Thyroid gland (tissue), 4 donors: ENCODE measurements at regions not wholly inside any gene's neighbourhood (a gene's known extent, or its start where the extent isn't known, plus 50 kb on each side); places are given as distances from the start of the nearest gene placed in this dataset.

Source experiments
- DNase-seq, 2 donors: peaks; one replicate each; pipeline ENCODE4 v3.0.0-alpha.2; 2019
- H3K27ac ChIP-seq, 3 donors: fragments of 200-600 bp; sonication (generic); 1 replicate in 2 of 3; 2 replicates in 1 of 3; pipeline ENCODE4 v1.5.1; 2016 to 2019; ENCODE audit warnings: mild to moderate bottlenecking in 1 of 3, moderate library complexity in 1 of 3
- H3K27me3 ChIP-seq: fragments of 200-600 bp; sonication (generic); one replicate; pipeline ENCODE4 v1.5.1; 2019
- H3K36me3 ChIP-seq, 2 donors: fragments of 200-600 bp; sonication (generic); one replicate each; pipeline ENCODE4 v1.5.1; 2016 to 2019
- H3K4me1 ChIP-seq, 2 donors: fragments of 200-600 bp; sonication (generic); one replicate each; pipeline ENCODE4 v1.5.1; 2017 to 2019
- H3K4me3 ChIP-seq, 3 donors: fragments of 200-600 bp; sonication (generic); replicated peaks in 1 of 3; 1 replicate in 2 of 3; 2 replicates in 1 of 3; pipeline ENCODE4 v1.5.1; 2016; ENCODE audit warnings: mild to moderate bottlenecking in 1 of 3
- H3K9me3 ChIP-seq: fragments of 200-600 bp; sonication (generic); one replicate; pipeline ENCODE4 v1.5.1; 2017
- POLR2A ChIP-seq, 2 donors: fragments of 450-650 bp; IDR thresholded peaks; one replicate each; pipeline ENCODE4 v1.6.1; 2017; ENCODE audit warnings: antibody characterized with exemption in 2 of 2, mild to moderate bottlenecking in 2 of 2, moderate library complexity in 1 of 2
- WGBS, 2 donors: methylation state at CpG; one replicate each; pipeline ENCODE4 v1.1.5; 2017; 5-methylcytosine and 5-hydroxymethylcytosine counted together
- intact Hi-C: fragments of 100-400 bp; cut with DNase I; formaldehyde crosslinking; loops from one replicate; pipeline ENCODE4 v1.15.1; 2023
- TF ChIP-seq, protein P1 (sequence below), 6 experiments: fragments of 200-600 bp in 3 of 6; fragments of 450-650 bp in 3 of 6; sonication (generic) in 3 of 6; IDR thresholded peaks; one replicate each; pipeline ENCODE4 v1.5.1; 2016 to 2019; ENCODE audit warnings: antibody characterized with exemption in 6 of 6, mild to moderate bottlenecking in 2 of 6, inconsistent platforms in 1 of 6, moderate library complexity in 1 of 6

GRCh38 chr5:1999794-2000193 is 117.1 kb upstream of the IRX4 start:
- TF ChIP-seq POLR2A (IDR thresholded peaks at IDR 0.05) = no peak
- TF ChIP-seq, protein P1, sequence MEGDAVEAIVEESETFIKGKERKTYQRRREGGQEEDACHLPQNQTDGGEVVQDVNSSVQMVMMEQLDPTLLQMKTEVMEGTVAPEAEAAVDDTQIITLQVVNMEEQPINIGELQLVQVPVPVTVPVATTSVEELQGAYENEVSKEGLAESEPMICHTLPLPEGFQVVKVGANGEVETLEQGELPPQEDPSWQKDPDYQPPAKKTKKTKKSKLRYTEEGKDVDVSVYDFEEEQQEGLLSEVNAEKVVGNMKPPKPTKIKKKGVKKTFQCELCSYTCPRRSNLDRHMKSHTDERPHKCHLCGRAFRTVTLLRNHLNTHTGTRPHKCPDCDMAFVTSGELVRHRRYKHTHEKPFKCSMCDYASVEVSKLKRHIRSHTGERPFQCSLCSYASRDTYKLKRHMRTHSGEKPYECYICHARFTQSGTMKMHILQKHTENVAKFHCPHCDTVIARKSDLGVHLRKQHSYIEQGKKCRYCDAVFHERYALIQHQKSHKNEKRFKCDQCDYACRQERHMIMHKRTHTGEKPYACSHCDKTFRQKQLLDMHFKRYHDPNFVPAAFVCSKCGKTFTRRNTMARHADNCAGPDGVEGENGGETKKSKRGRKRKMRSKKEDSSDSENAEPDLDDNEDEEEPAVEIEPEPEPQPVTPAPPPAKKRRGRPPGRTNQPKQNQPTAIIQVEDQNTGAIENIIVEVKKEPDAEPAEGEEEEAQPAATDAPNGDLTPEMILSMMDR (IDR thresholded peaks at IDR 0.05) = no peak
- DNase-seq = no peak
- Histone ChIP-seq H3K27ac (no peak overlapping the region), H3K4me3 (no peak overlapping the region), H3K9me3 (no peaks in the 10 kb centered on the region), H3K4me1 (no peaks in the 10 kb centered on the region), H3K36me3 (no peaks in the 10 kb centered on the region), H3K27me3 (no peaks in the 10 kb centered on the region)
- intact Hi-C loops = no loop called here
- WGBS, 2 donors = 78 to 82% methylated on average over 6 of the region's 6 CpGs

- Histone ChIP-seq H3K27me3 (no peaks in the 10 kb centered on the region), H3K27ac (no peak overlapping the region), H3K4me3 (no peak overlapping the region), H3K9me3 (no peaks in the 10 kb centered on the region), H3K36me3 (no peaks in the 10 kb centered on the region), H3K4me1 (no peaks in the 10 kb centered on the region)
- 81 to 84% methylated on average over 4 of the region's 4 CpGs for WGBS, 2 donors
- TF ChIP-seq, protein P1 (IDR thresholded peaks at IDR 0.05) = no peak
- TF ChIP-seq POLR2A (IDR thresholded peaks at IDR 0.05) = no peak
- intact Hi-C loops = no loop called here
- DNase-seq = no peak
Observed at GRCh38 chr5:1998716-1999317, 116.1 kb upstream of the IRX4 start.

DNA sequence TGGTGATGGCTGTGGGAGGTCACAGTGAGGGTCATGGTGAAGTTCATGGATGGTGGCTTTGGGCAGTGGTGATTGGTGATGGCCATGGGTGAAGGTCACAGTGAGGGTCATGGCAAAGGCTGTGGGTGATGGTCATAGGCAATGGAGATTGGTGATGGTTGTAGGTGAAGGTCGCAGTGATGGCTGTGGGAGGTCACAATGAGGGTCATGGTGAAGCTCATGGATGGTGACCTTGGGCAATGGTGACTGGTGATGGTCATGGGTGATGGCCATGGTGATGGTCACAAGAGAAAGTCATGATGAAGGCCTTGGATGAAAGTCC is 115.6 kb upstream of the IRX4 start:
- H3K36me3 ChIP-seq = no peaks in the 10 kb centered on the region
- H3K27ac ChIP-seq = no peak overlapping the region
- no peak for DNase-seq
- no peaks in the 10 kb centered on the region for H3K9me3 ChIP-seq
- no peak for TF ChIP-seq POLR2A (IDR thresholded peaks at IDR 0.05)
- TF ChIP-seq, protein P1 (IDR thresholded peaks at IDR 0.05) = no peak
- intact Hi-C loops = no loop called here
- no peaks in the 10 kb centered on the region for H3K4me1 ChIP-seq
- no peak overlapping the region for H3K4me3 ChIP-seq
- 89 to 90% methylated on average over 1 of the region's 1 CpG for WGBS, 2 donors
- H3K27me3 ChIP-seq = no peaks in the 10 kb centered on the region

DNA sequence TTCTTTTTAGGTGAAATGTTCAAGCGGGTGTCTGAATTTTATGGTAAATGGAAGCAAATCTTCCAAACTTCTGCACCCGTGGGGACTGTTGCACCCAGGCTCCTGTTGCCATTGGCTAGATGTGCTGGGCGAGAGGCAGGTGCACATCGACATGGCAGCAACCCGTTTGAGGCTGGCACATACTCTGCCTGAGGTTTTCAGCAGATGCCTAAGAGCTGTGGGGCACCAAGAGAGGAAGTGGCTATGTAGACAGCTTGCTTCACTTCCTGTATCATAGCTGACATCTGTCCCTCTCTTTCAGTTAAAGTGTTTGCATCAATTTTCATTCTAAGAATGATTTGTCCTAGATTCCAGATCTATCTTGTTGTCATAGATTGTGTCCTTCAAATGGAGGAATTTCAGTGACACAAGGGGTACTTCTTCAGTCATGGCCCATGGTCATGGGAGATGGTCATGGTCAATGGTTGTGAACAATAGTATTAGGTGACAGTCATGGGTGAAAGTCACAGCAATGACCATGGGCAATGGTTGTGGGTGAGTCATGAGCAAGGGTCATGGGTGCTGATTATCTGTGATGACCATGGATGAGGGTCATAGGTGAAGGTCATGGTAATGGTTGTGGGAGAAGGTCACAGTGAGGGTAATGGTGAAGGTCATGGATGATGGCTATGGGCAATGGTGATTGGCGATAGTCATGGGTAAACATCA is 115.1 kb upstream of the IRX4 start:
- Histone ChIP-seq H3K27me3 (no peaks in the 10 kb centered on the region), H3K9me3 (no peaks in the 10 kb centered on the region), H3K36me3 (no peaks in the 10 kb centered on the region), H3K4me3 (no peak overlapping the region), H3K4me1 (no peaks in the 10 kb centered on the region), H3K27ac (no peak overlapping the region)
- intact Hi-C loops = no loop called here
- no peak for DNase-seq
- no peak for TF ChIP-seq POLR2A (IDR thresholded peaks at IDR 0.05)
- TF ChIP-seq, protein P1 (IDR thresholded peaks at IDR 0.05) = no peak
- 95% methylated on average over 6 of the region's 6 CpGs for WGBS, 2 donors

- no peaks in the 10 kb centered on the region for H3K4me1 ChIP-seq
- no peak overlapping the region for H3K27ac ChIP-seq
- no peaks in the 10 kb centered on the region for H3K9me3 ChIP-seq
- no peak for DNase-seq
- H3K36me3 ChIP-seq = no peaks in the 10 kb centered on the region
- no peaks in the 10 kb centered on the region for H3K27me3 ChIP-seq
- WGBS, 2 donors = 78 to 79% methylated on average over 5 of the region's 5 CpGs
- H3K4me3 ChIP-seq = no peak overlapping the region
- no peak for TF ChIP-seq POLR2A (IDR thresholded peaks at IDR 0.05)
- TF ChIP-seq, protein P1 (IDR thresholded peaks at IDR 0.05) = no peak
- intact Hi-C loops = no loop called here
Observed at GRCh38 chr5:1995491-1995890, 112.8 kb upstream of the IRX4 start.
